Neural progenitor cell (in vitro differentiated cells): ENCODE measurements at regions not wholly inside any gene's neighbourhood (a gene's known extent, or its start where the extent isn't known, plus 50 kb on each side); places are given as distances from the start of the nearest gene placed in this dataset. TPM values are rescaled to one million over a fixed set of nuclear protein-coding genes. Genes with fewer than 3 reads are reported as not detected.

Experiments
- DNase-seq: peaks from one replicate; pipeline ENCODE4 v3.0.0-alpha.2; 2016; ENCODE audit warnings: low spot score
- H2AFZ ChIP-seq: fragments of 200-600 bp; sonication (generic); replicated peaks from 2 replicates; pipeline ENCODE4 v1.6.1; 2016; ENCODE audit warnings: antibody characterized with exemption
- H3F3A ChIP-seq: fragments of 200-600 bp; sonication (generic); 2 replicates; pipeline ENCODE4 v1.6.1; 2016; ENCODE audit warnings: antibody characterized with exemption, low read depth
- H3K27ac ChIP-seq: fragments of 200-600 bp; sonication (generic); 2 replicates; pipeline ENCODE4 v1.5.1; 2016; ENCODE audit warnings: mild to moderate bottlenecking
- H3K27me3 ChIP-seq: fragments of 200-600 bp; sonication (generic); 2 replicates; pipeline ENCODE4 v1.6.1; 2016; ENCODE audit warnings: mild to moderate bottlenecking, moderate library complexity
- H3K36me3 ChIP-seq: fragments of 200-600 bp; sonication (generic); 2 replicates; pipeline ENCODE4 v1.5.1; 2016
- H3K4me1 ChIP-seq: fragments of 200-600 bp; sonication (generic); 2 replicates; pipeline ENCODE4 v1.6.1; 2016; ENCODE audit warnings: mixed run types
- H3K4me2 ChIP-seq: fragments of 200-600 bp; sonication (generic); 2 replicates; pipeline ENCODE4 v1.6.1; 2016
- H3K4me3 ChIP-seq: fragments of 200-600 bp; sonication (generic); 2 replicates; pipeline ENCODE4 v1.5.1; 2016
- H3K79me2 ChIP-seq: fragments of 200-600 bp; sonication (generic); 2 replicates; pipeline ENCODE4 v1.6.1; 2016; ENCODE audit warnings: low read depth
- H3K9ac ChIP-seq: fragments of 200-600 bp; sonication (generic); 2 replicates; pipeline ENCODE4 v1.6.1; 2016
- H3K9me3 ChIP-seq: fragments of 200-600 bp; sonication (generic); 2 replicates; pipeline ENCODE4 v1.5.1; 2016; ENCODE audit warnings: low read depth
- H4K20me1 ChIP-seq: fragments of 200-600 bp; sonication (generic); 2 replicates; pipeline ENCODE4 v1.6.1; 2016; ENCODE audit warnings: low read depth
- H3K27ac Mint-ChIP-seq: 3 replicates; pipeline ENCODE4 v1.8.0; 2021; ENCODE audit warnings: mixed read lengths
- H3K27me3 Mint-ChIP-seq: 2 replicates; pipeline ENCODE4 v1.8.0; 2022; ENCODE audit warnings: low read depth, mild to moderate bottlenecking, inconsistent platforms, moderate library complexity, mixed read lengths; ENCODE audit not compliant: insufficient read depth
- H3K36me3 Mint-ChIP-seq: 3 replicates; pipeline ENCODE4 v1.8.0; 2021; ENCODE audit warnings: mixed read lengths
- H3K4me1 Mint-ChIP-seq: 3 replicates; pipeline ENCODE4 v1.8.0; 2021; ENCODE audit warnings: mixed read lengths
- H3K4me3 Mint-ChIP-seq: 3 replicates; pipeline ENCODE4 v1.8.0; 2021; ENCODE audit warnings: mild to moderate bottlenecking, moderate library complexity, mixed read lengths
- H3K9me3 Mint-ChIP-seq: 3 replicates; pipeline ENCODE4 v1.8.0; 2020; ENCODE audit warnings: mixed read lengths
- EZH2 ChIP-seq: fragments of 200-600 bp; sonication (generic); IDR thresholded peaks from 2 replicates; pipeline ENCODE4 v1.6.1; 2017; ENCODE audit warnings: antibody characterized with exemption, mild to moderate bottlenecking, moderate library complexity
- EZH2phosphoT487 ChIP-seq: fragments of 200-600 bp; sonication (generic); IDR thresholded peaks from 2 replicates; pipeline ENCODE4 v1.6.1; 2017; ENCODE audit warnings: antibody characterized with exemption
- small RNA-seq: library from RNA; depleted of rRNA; stranded (forward); fragments of <200 nt; gene quantifications from one replicate; pipeline ENCODE3, GENCODE V24; 2015
- TF ChIP-seq, protein P1 (sequence below): fragments of 200-600 bp; sonication (generic); IDR thresholded peaks from 2 replicates; pipeline ENCODE4 v1.5.1; 2017; ENCODE audit warnings: antibody characterized with exemption, mild to moderate bottlenecking

DNA sequence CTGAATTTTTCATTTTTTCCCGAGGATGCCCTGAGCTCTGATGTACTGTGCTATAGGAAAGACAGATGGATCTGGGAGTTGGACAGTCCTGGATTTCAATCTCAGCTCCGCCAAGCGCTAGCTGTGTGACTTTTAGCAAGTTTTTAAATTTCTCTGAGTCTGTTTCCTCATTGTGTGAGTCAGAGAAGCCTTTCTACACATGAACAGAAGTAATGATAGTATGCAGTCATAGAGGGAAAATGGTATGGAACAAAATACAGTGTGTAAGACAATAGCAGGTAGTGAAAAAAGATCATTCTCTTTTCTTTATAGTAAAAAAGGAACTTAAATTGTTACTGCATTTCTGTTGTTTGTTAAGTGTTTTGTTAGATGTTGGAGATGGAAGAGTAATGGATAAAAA is 52.4 kb upstream of the PPM1B start:
- Histone ChIP-seq H3K27ac (no peak overlapping the region), H3F3A (no peaks in the 10 kb centered on the region), H3K9ac (no peak overlapping the region), H3K9me3 (no peaks in the 10 kb centered on the region), H3K4me2 (no peak overlapping the region), H3K4me3 (no peak overlapping the region), H2AFZ (no peak overlapping the region), H3K79me2 (no peaks in the 10 kb centered on the region), H3K4me1 (no peaks in the 10 kb centered on the region), H4K20me1 (no peaks in the 10 kb centered on the region), H3K36me3 (no peaks in the 10 kb centered on the region), H3K27me3 (no peaks in the 10 kb centered on the region)
- no peaks in the 10 kb centered on the region for H3K27me3 Mint-ChIP-seq
- no peaks in the 10 kb centered on the region for H3K9me3 Mint-ChIP-seq
- no peak for TF ChIP-seq EZH2phosphoT487
- no peak for TF ChIP-seq EZH2
- TF ChIP-seq, protein P1, sequence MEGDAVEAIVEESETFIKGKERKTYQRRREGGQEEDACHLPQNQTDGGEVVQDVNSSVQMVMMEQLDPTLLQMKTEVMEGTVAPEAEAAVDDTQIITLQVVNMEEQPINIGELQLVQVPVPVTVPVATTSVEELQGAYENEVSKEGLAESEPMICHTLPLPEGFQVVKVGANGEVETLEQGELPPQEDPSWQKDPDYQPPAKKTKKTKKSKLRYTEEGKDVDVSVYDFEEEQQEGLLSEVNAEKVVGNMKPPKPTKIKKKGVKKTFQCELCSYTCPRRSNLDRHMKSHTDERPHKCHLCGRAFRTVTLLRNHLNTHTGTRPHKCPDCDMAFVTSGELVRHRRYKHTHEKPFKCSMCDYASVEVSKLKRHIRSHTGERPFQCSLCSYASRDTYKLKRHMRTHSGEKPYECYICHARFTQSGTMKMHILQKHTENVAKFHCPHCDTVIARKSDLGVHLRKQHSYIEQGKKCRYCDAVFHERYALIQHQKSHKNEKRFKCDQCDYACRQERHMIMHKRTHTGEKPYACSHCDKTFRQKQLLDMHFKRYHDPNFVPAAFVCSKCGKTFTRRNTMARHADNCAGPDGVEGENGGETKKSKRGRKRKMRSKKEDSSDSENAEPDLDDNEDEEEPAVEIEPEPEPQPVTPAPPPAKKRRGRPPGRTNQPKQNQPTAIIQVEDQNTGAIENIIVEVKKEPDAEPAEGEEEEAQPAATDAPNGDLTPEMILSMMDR = no peak
- no peaks in the 10 kb centered on the region for H3K4me1 Mint-ChIP-seq
- H3K36me3 Mint-ChIP-seq = no peaks in the 10 kb centered on the region
- DNase-seq = no peak
- H3K27ac Mint-ChIP-seq = no peak overlapping the region
- no peak overlapping the region for H3K4me3 Mint-ChIP-seq

- H3K27ac Mint-ChIP-seq = peak overlapping the region; percentile 21
- Histone ChIP-seq H3K4me3 (no peak overlapping the region), H2AFZ (no peak overlapping the region), H3K9ac (no peak overlapping the region), H3K4me2 (no peak overlapping the region), H3K27ac (no peak overlapping the region), H3K4me1 (no peaks in the 10 kb centered on the region), H4K20me1 (no peaks in the 10 kb centered on the region), H3K36me3 (no peaks in the 10 kb centered on the region), H3K27me3 (no peaks in the 10 kb centered on the region), H3K79me2 (no peaks in the 10 kb centered on the region), H3F3A (no peaks in the 10 kb centered on the region), H3K9me3 (no peaks in the 10 kb centered on the region)
- H3K27me3 Mint-ChIP-seq = no peaks in the 10 kb centered on the region
- no peaks in the 10 kb centered on the region for H3K36me3 Mint-ChIP-seq
- no peak for DNase-seq
- no peak for TF ChIP-seq EZH2
- TF ChIP-seq, protein P1 = no peak
- TF ChIP-seq EZH2phosphoT487 = no peak
- no peaks in the 10 kb centered on the region for H3K4me1 Mint-ChIP-seq
- no peak overlapping the region for H3K4me3 Mint-ChIP-seq
- H3K9me3 Mint-ChIP-seq = no peaks in the 10 kb centered on the region
Observed at GRCh38 chr2:44118257-44118656, 50.4 kb upstream of the PPM1B start.

Small RNA genes in the stretch of these regions (small RNA-seq; reads per million reads assigned to genes)
- not detected for gene AC019129.1
